GM18867 (cell line): ENCODE measurements at regions not wholly inside any gene's neighbourhood (a gene's known extent, or its start where the extent isn't known, plus 50 kb on each side); places are given as distances from the start of the nearest gene placed in this dataset.

Experiments
- ATAC-seq: cut with Tn5 transposase; IDR thresholded peaks from one replicate; pipeline ENCODE4 v1.9.1; 2021; ENCODE audit warnings: mild to moderate bottlenecking, moderate library complexity; ENCODE audit not compliant: unreplicated experiment

DNA sequence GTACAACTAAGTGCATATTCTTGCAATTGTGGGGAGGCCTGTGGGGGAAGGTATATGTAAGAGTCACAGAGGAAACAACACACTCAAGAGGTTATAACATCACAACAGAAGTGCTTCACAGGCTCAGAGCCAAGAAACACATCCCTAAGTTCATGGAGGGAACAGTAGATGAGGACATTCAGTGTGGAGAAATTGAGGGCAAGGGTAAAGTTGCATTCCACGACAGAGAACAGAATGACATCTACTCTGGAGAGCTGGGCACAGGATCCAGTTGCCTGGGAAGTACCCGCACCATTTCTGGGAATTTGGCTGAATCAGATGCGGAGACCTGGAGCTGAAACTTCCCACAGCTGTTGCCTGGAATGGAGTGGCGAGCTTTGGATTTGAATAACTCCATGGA lies 197.2 kb downstream of the NXNL2 start:
- no peak for ATAC-seq

DNA sequence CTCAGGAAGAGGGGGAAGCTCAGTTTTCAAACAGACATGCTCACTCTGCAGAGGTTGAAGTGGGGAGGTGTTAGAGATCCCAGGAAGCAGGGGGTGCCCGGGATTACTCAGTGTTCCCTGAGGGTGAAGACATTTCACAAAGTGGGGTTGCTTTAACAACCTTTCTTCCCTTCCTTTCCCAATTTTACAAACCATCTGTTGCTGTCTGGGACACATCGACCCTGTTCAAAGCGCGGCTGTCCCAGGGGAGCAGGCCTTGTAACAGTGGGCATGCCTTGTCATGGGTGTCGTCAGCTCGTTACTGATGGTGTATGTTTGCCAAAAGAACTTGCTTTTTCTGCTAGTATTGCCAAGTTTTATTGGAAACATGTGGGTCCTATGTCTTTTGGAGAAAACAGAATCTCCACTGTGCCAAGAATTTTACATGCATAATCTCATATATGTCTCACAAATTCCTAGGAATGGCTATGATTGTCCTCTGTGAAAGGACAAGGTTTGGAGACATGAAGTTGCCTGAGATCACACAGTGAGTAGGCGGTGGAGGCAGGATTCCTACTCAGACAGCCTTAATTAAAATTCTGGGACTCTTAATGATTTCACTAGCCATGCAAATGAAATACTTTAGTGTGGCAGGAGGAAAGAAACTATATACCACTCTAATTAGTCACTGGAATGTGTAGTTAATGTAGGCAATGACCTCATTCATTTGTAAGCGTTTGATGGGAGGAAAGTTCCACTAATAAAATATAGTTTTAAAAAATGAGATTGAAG lies 198.9 kb downstream of the NXNL2 start:
- no peak for ATAC-seq

DNA sequence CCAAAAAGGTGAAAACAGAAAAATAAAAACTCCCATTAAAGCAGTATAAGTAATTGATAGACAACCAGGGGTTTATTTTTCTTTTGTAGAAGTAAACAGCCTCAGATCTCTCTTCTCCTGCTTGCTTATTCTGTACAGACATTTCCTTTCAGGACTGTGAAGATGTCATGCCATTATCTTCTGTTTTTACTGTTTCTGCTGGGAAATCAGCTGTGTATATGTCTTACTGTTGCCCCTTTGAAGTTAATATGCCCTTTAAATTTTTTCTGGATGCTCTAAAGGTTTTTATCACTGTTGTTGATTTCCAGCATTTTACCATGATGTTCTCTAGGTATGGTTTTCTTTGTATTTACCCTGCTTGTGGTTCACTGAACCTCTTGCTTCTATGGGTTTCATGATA lies 199.5 kb downstream of the NXNL2 start:
- no peak for ATAC-seq

DNA sequence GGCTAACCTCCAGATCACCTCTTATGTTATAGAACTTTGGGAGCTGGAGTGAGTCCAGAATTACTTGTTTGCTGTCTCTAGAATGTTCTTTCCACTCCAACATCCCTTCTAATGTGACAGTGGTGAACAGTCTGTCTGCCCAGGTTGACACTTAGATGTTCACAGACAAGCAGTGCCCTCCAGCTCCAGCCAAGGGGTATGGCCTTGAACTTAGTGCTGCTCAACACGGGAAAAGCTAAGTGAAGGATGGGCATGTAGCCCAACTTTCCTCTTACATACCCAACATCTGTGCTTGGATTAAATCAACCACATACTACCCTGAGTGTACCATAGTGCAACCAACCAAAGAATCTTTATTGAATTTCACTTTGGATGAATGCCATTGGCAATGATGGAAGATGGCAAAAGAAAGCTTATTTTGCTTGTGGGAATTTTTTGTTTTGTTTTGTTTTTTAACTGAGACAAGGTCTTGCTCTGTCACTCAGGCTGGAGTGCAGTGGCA lies 201.2 kb downstream of the NXNL2 start:
- no peak for ATAC-seq

DNA sequence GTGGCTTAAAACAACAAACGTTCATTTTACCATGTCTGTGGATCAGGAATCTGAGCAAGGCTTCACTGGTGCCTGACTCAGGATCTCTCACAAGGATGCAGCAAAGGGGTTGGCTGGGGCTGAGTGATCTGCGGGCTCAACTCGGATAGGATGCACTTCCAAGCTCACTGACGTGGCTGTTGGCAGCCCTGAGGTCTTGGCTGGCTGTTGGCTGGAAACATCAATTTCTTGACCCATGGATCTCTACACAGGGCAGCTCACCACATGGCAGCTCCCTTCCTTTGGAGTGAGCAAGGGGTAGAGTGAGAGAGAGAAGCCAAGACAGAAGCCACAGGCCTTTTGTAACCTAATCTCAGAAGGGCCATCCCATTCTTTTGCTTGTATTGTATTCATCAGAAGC lies 202.1 kb downstream of the NXNL2 start:
- no peak for ATAC-seq

DNA sequence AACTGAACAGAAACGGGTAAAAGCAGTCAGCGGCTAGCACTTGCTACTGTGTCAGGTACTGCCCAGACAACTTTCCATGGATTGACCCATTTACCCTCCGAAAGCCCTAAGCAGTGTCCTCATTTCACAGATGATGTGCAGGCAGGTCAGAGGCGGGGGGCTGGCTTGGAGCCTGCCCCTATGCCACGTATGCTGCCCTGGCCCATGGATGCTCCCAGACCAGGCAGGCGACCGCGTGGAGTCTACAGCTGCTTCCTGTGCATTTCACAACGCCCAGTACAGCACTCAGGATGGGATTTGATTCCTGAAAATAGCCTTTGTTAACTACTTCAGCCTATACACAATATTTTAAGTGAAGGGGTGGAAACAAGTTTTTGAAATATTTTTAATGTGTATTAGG lies 202.9 kb downstream of the NXNL2 start:
- ATAC-seq = no peak

GRCh38 chr9:88738709-88739108 lies 203.7 kb downstream of the NXNL2 start:
- no peak for ATAC-seq

GRCh38 chr9:88739373-88739772 lies 204.4 kb downstream of the NXNL2 start:
- no peak for ATAC-seq

GRCh38 chr9:88740844-88741243 lies 205.9 kb downstream of the NXNL2 start:
- no peak for ATAC-seq

- ATAC-seq = no peak
Measured at GRCh38 chr9:88741335-88741734, 206.4 kb downstream of the NXNL2 start.

DNA sequence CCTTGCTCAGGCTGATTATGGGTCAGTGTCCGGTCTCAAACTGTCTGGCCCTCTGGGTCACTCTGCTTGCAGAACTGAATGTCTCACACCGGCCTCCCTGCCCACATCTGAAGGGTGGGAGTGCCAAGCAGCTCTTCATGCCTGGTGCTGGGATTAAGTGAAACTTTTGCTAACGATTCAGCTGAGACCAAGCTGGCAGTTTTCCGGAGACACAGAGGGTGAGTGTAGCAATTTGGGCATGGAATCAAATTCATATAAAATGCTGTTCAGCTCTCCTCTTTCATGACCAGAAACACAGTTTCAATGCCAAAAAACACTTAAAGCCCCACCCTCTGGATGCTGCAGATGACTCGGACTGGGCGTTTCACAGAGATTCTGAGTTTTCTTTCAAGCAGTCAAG lies 207.5 kb downstream of the NXNL2 start:
- no peak for ATAC-seq

- no peak for ATAC-seq
Measured at GRCh38 chr9:88742905-88743304, 207.9 kb downstream of the NXNL2 start.

DNA sequence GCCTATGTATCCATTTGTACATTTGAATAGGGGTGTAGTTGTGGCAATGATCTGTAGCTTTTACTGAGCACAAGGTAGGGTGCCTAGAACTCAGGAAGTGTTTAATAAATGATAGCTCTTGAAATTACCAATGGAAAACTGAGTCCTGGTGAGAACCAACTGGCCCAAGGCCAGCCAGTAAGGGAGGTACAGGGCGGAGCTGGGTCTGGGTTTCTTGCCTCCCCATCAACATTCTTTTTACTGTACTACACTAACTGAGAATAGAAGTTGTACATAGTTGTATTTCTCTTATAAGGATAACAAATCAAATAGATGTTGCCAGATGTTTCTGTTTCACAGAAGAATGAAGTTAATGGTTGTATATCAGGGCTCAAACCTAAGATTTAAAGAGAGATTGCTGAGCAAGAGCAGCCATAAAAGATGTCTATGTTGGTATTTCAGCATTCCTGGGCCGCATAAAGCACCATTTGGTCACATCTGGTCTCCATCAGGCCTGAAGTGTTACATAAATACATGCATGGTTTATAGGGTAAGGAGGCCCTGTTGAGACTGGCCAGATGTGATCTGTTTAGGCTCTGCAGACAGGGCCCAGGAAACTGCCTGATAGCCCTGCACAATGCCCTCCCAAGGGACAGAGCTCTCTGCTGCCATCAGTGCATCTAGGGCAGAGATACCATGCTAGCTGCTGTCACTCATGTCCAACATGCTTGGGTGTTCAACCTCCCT lies 210.5 kb downstream of the NXNL2 start:
- no peak for ATAC-seq

DNA sequence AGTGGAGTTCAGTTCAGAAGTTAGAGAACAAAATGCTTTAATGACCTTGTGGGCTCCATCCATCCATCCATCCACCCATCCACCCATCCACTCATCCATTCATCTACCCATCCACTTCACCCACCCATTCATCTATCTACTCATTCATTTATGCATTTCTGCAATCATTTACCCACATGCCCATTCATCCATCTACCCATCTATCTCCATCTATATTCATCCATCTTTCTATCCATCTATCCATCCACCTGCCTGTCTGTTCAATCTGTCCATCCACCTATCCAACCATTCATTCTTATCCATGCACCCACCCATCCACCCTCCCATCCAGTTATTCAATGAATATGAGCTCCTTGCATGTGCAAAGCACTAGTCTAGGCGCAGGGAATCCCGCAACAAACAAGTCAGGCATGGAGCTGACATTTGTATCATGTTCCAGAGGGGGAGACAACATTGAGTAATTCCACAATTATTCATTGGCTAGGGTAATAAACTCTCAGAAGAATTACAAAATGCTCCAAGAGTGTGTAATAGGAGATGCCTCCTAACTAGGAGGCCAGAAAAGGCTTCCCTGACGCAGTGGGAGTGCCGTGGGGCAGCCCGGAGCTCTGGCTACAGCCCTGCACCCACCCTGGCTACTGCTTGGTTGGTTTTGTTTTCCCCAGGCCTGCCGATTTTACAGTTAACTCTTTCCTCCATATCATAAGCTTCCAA lies 211.2 kb downstream of the NXNL2 start:
- no peak for ATAC-seq

DNA sequence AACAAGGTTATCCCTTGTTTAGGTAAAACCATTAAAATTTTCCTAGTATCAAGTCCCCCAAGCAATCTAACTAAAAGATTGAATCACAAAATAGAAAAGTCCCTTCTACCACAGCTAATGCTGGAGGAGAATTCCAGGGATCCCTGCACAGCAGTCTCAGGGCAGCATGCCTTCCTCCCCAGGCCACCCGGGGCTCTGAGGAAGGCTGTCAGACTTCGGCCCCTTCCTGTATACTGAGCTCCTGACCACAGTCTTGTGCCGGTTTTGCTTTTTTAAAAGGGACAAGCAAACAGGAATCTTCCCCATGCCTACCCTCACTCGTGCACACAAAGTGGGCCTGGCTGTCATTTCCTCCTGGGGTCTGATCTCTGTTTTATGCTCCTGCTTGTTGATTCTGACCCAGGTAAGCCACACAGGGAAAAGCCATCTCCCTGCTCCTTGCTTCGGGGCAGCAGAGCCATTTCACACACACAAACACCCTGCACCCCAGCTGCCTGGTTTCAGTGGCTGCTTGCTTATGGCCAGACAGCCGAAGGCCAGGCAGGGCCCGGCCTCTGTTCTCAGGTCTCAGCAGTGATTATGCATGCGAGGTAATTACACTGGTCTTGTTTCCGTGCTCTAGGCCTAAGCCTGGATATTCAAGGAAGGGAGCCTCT lies 211.9 kb downstream of the NXNL2 start:
- no peak for ATAC-seq

DNA sequence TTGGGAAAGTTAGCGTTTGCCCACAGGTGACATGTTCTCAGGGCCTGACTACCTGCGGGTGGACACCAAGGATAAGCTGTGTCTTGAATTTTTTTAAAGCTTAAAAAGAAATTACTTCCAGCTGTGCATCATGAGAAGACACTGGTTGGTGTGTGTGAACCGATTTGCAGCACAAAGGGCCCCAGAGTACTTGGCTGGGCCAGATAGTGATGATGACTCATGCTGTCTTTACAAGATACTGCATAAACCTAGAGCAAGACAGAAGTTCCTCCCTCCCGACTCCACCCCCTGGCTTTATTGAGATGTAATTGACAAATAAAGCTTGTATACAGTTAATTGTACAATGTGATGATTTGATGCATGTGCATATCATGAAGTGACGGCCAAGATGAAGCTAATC lies 212.8 kb downstream of the NXNL2 start:
- ATAC-seq = no peak

- no peak for ATAC-seq
Measured at GRCh38 chr9:88748566-88749261, 213.7 kb downstream of the NXNL2 start.

GRCh38 chr9:88749420-88749819 lies 214.4 kb downstream of the NXNL2 start:
- ATAC-seq = no peak

GRCh38 chr9:88750832-88751360 lies 215.9 kb downstream of the NXNL2 start:
- ATAC-seq = no peak

GRCh38 chr9:88751781-88752180 lies 216.8 kb downstream of the NXNL2 start:
- ATAC-seq = no peak
